ENCODE measurements at regions not wholly inside any gene's neighbourhood (a gene's known extent, or its start where the extent isn't known, plus 50 kb on each side); places are given as distances from the start of the nearest gene placed in this dataset.

- TF ChIP-seq, protein P1, sequence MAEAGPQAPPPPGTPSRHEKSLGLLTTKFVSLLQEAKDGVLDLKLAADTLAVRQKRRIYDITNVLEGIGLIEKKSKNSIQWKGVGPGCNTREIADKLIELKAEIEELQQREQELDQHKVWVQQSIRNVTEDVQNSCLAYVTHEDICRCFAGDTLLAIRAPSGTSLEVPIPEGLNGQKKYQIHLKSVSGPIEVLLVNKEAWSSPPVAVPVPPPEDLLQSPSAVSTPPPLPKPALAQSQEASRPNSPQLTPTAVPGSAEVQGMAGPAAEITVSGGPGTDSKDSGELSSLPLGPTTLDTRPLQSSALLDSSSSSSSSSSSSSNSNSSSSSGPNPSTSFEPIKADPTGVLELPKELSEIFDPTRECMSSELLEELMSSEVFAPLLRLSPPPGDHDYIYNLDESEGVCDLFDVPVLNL (CRISPR knock-in tag; IDR thresholded peaks at IDR 0.05; ENCODE audit: borderline replicate concordance, low read depth), result no peak
- TF ChIP-seq CTCF (IDR thresholded peaks at IDR 0.05), result no peak
These were observed 201.4 kb downstream of the KIF26A start for GRCh38 chr14:104339829-104340228.

Measured in WTC11 (cell line).